ENCODE measurements at regions not wholly inside any gene's neighbourhood (a gene's known extent, or its start where the extent isn't known, plus 50 kb on each side); places are given as distances from the start of the nearest gene placed in this dataset.

- TF ChIP-seq ZNF331 (CRISPR knock-in tag; IDR thresholded peaks at IDR 0.05; ENCODE audit: low read depth) (no peak), JUNB (IDR thresholded peaks at IDR 0.05; ENCODE audit: unreplicated experiment) (no peak), NANOG (IDR thresholded peaks at IDR 0.05; ENCODE audit: borderline replicate concordance) (no peak), CTCF (conservative IDR thresholded peaks at IDR 0.05; ENCODE audit: low read depth in 2 of 2) (no peak), ZNF114 (CRISPR knock-in tag; IDR thresholded peaks at IDR 0.05) (no peak), EZH2 (IDR thresholded peaks at IDR 0.05; ENCODE audit: low read depth, unreplicated experiment) (no peak), EZH2phosphoT487 (IDR thresholded peaks at IDR 0.05; ENCODE audit: unreplicated experiment) (no peak), POLR2AphosphoS5 (IDR thresholded peaks at IDR 0.05; ENCODE audit: low read depth) (no peak), CREB1 (CRISPR knock-in tag; IDR thresholded peaks at IDR 0.05; ENCODE audit: low read depth) (no peak), STAT1 (IDR thresholded peaks at IDR 0.05; ENCODE audit: unreplicated experiment) (no peak)
- TF ChIP-seq, protein P1, sequence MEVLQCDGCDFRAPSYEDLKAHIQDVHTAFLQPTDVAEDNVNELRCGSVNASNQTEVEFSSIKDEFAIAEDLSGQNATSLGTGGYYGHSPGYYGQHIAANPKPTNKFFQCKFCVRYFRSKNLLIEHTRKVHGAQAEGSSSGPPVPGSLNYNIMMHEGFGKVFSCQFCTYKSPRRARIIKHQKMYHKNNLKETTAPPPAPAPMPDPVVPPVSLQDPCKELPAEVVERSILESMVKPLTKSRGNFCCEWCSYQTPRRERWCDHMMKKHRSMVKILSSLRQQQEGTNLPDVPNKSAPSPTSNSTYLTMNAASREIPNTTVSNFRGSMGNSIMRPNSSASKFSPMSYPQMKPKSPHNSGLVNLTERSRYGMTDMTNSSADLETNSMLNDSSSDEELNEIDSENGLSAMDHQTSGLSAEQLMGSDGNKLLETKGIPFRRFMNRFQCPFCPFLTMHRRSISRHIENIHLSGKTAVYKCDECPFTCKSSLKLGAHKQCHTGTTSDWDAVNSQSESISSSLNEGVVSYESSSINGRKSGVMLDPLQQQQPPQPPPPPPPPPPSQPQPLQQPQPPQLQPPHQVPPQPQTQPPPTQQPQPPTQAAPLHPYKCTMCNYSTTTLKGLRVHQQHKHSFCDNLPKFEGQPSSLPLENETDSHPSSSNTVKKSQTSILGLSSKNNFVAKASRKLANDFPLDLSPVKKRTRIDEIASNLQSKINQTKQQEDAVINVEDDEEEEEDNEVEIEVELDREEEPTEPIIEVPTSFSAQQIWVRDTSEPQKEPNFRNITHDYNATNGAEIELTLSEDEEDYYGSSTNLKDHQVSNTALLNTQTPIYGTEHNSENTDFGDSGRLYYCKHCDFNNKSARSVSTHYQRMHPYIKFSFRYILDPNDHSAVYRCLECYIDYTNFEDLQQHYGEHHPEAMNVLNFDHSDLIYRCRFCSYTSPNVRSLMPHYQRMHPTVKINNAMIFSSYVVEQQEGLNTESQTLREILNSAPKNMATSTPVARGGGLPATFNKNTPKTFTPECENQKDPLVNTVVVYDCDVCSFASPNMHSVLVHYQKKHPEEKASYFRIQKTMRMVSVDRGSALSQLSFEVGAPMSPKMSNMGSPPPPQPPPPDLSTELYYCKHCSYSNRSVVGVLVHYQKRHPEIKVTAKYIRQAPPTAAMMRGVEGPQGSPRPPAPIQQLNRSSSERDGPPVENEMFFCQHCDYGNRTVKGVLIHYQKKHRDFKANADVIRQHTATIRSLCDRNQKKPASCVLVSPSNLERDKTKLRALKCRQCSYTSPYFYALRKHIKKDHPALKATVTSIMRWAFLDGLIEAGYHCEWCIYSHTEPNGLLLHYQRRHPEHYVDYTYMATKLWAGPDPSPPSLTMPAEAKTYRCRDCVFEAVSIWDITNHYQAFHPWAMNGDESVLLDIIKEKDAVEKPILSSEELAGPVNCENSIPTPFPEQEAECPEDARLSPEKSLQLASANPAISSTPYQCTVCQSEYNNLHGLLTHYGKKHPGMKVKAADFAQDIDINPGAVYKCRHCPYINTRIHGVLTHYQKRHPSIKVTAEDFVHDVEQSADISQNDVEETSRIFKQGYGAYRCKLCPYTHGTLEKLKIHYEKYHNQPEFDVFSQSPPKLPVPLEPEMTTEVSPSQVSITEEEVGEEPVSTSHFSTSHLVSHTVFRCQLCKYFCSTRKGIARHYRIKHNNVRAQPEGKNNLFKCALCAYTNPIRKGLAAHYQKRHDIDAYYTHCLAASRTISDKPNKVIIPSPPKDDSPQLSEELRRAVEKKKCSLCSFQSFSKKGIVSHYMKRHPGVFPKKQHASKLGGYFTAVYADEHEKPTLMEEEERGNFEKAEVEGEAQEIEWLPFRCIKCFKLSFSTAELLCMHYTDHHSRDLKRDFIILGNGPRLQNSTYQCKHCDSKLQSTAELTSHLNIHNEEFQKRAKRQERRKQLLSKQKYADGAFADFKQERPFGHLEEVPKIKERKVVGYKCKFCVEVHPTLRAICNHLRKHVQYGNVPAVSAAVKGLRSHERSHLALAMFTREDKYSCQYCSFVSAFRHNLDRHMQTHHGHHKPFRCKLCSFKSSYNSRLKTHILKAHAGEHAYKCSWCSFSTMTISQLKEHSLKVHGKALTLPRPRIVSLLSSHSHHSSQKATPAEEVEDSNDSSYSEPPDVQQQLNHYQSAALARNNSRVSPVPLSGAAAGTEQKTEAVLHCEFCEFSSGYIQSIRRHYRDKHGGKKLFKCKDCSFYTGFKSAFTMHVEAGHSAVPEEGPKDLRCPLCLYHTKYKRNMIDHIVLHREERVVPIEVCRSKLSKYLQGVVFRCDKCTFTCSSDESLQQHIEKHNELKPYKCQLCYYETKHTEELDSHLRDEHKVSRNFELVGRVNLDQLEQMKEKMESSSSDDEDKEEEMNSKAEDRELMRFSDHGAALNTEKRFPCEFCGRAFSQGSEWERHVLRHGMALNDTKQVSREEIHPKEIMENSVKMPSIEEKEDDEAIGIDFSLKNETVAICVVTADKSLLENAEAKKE (CRISPR knock-in tag; IDR thresholded peaks at IDR 0.05): no peak
- TF ChIP-seq, protein P2, sequence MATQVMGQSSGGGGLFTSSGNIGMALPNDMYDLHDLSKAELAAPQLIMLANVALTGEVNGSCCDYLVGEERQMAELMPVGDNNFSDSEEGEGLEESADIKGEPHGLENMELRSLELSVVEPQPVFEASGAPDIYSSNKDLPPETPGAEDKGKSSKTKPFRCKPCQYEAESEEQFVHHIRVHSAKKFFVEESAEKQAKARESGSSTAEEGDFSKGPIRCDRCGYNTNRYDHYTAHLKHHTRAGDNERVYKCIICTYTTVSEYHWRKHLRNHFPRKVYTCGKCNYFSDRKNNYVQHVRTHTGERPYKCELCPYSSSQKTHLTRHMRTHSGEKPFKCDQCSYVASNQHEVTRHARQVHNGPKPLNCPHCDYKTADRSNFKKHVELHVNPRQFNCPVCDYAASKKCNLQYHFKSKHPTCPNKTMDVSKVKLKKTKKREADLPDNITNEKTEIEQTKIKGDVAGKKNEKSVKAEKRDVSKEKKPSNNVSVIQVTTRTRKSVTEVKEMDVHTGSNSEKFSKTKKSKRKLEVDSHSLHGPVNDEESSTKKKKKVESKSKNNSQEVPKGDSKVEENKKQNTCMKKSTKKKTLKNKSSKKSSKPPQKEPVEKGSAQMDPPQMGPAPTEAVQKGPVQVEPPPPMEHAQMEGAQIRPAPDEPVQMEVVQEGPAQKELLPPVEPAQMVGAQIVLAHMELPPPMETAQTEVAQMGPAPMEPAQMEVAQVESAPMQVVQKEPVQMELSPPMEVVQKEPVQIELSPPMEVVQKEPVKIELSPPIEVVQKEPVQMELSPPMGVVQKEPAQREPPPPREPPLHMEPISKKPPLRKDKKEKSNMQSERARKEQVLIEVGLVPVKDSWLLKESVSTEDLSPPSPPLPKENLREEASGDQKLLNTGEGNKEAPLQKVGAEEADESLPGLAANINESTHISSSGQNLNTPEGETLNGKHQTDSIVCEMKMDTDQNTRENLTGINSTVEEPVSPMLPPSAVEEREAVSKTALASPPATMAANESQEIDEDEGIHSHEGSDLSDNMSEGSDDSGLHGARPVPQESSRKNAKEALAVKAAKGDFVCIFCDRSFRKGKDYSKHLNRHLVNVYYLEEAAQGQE (IDR thresholded peaks at IDR 0.05; ENCODE audit: unreplicated experiment): no peak
- TF ChIP-seq, protein P3, sequence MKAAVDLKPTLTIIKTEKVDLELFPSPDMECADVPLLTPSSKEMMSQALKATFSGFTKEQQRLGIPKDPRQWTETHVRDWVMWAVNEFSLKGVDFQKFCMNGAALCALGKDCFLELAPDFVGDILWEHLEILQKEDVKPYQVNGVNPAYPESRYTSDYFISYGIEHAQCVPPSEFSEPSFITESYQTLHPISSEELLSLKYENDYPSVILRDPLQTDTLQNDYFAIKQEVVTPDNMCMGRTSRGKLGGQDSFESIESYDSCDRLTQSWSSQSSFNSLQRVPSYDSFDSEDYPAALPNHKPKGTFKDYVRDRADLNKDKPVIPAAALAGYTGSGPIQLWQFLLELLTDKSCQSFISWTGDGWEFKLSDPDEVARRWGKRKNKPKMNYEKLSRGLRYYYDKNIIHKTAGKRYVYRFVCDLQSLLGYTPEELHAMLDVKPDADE (IDR thresholded peaks at IDR 0.05): no peak
- Histone ChIP-seq H3F3A (replicated peaks; ENCODE audit: low read depth) (no peaks in the 10 kb centered on the region), H2AFZ (no peak overlapping the region), H4K20me1 (replicated peaks; ENCODE audit: insufficient read depth) (no peaks in the 10 kb centered on the region), H3K27me3 (ENCODE audit: insufficient read depth) (no peaks in the 10 kb centered on the region), H3K4me2 (no peak overlapping the region), H3K79me2 (replicated peaks; ENCODE audit: insufficient read depth) (no peaks in the 10 kb centered on the region), H3K36me3 (ENCODE audit: insufficient read depth) (no peaks in the 10 kb centered on the region), H3K9me2 (ENCODE audit: insufficient read depth) (peaks cover 19% of the 10 kb centered on the region), H3K27ac (ENCODE audit: low read depth) (no peak overlapping the region), H3K4me3 (no peak overlapping the region), H3K4me1 (ENCODE audit: insufficient read depth) (no peaks in the 10 kb centered on the region)
- no peak for ATAC-seq
- no peak for DNase-seq (ENCODE audit: low spot score)
- 0 out of 3 replicates have a peak, but pooled peaks cover 3% of the 10 kb centered on the region for H3K36me3 Mint-ChIP-seq (ENCODE audit: low read depth)
- no peak overlapping the region for H3K4me3 Mint-ChIP-seq
- H3K27ac Mint-ChIP-seq: no peak overlapping the region
- H3K27me3 Mint-ChIP-seq (ENCODE audit: insufficient read depth, low read depth, poor library complexity): peaks cover 7% of the 10 kb centered on the region
- peaks cover 12% of the 10 kb centered on the region; the same call in 2 of the 3 replicates for H3K9me3 Mint-ChIP-seq
- H3K4me1 Mint-ChIP-seq: no peaks in the 10 kb centered on the region
Measured at GRCh38 chr2:64392529-64392928, 61.4 kb upstream of the LGALSL start.

Measured in GM23338 (cell line).